Thymus (tissue), 11 donors: ENCODE measurements at regions not wholly inside any gene's neighbourhood (a gene's known extent, or its start where the extent isn't known, plus 50 kb on each side); places are given as distances from the start of the nearest gene placed in this dataset.

ENCODE experiments used
- DNase-seq, 9 donors: peaks; one replicate each; pipeline ENCODE4 v3.0.0-alpha.2; 2013; ENCODE audit warnings: low spot score in 9 of 9, low read depth in 6 of 9, missing footprints in 1 of 9
- H3K27ac ChIP-seq, 2 donors: one replicate each; pipeline ENCODE4 v1.5.1; 2013; ENCODE audit warnings: control low read depth in 1 of 2, low read depth in 1 of 2, low read length in 1 of 2, mild to moderate bottlenecking in 1 of 2, moderate library complexity in 1 of 2
- H3K27me3 ChIP-seq, 2 donors: one replicate each; pipeline ENCODE4 v1.5.1; 2013; ENCODE audit warnings: low read length in 1 of 2; ENCODE audit not compliant: control insufficient read depth in 2 of 2, insufficient read depth in 1 of 2
- H3K36me3 ChIP-seq, 2 donors: one replicate each; pipeline ENCODE4 v1.5.1; 2013; ENCODE audit warnings: low read length in 1 of 2, mild to moderate bottlenecking in 1 of 2, moderate library complexity in 1 of 2; ENCODE audit not compliant: control insufficient read depth in 2 of 2, insufficient read depth in 2 of 2
- H3K4me1 ChIP-seq, 2 donors: one replicate each; pipeline ENCODE4 v1.5.1; 2013; ENCODE audit warnings: low read length in 2 of 2; ENCODE audit not compliant: control insufficient read depth in 2 of 2, insufficient read depth in 2 of 2
- H3K4me3 ChIP-seq, 2 donors: one replicate each; pipeline ENCODE4 v1.5.1; 2013; ENCODE audit warnings: low read length in 2 of 2, control low read depth in 1 of 2, mild to moderate bottlenecking in 1 of 2
- H3K9me3 ChIP-seq, 2 donors: one replicate each; pipeline ENCODE4 v1.5.1; 2013; ENCODE audit warnings: low read length in 1 of 2, mild to moderate bottlenecking in 1 of 2; ENCODE audit not compliant: control insufficient read depth in 2 of 2, insufficient read depth in 1 of 2
- WGBS: extraction: QIAGEN DNeasy Blood & Tissue Kit; methylation state at CpG from one replicate; pipeline ENCODE4 v1.1.7; 2013; 5-methylcytosine and 5-hydroxymethylcytosine counted together
- donor health status: healthy.

DNA sequence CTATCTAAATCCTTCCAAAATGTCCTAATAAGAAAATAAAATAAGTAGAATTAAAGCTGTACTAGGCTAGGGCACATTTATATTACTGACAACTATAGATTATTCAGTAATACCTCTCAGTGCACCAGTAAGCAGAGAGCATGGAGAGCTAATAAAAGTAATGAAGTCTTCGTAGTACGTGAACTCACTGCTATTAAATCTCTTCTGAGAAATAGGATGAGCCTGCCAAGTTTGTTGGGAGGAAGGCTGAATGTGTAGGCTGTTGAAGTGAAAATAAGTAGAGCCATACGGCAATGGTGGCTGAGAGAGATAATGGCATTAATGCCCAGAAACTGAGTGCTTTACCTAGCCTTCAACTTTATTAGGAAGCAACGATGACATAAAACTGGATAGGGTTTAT is 73.9 kb upstream of the NR5A2 start:
- 99% methylated on average over 4 of the region's 4 CpGs for WGBS

DNA sequence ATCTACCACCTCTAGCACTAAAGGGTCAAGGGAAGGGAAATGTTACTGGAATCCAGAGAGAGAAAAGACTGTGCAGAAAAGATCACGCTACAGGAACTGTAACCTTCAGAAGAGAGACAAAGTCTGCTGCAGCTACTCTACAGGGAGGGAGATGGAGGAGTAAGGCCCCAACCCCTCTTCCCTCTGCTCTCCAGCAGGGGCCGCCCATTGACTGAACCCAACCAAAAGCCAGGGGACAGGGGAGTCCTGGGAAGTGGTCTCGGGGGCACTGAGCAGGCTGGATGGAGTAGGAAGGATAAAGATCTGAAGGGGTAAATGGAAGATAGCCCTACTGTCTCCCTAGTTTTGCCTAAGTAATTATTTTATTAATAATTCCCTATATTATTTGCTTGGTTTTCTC is 72.8 kb upstream of the NR5A2 start:
- no peak for DNase-seq
- no peaks in the 10 kb centered on the region for H3K4me1 ChIP-seq
- no peak overlapping the region for H3K27ac ChIP-seq
- H3K4me3 ChIP-seq, result no peak overlapping the region
- H3K36me3 ChIP-seq, result no peaks in the 10 kb centered on the region
- H3K9me3 ChIP-seq, result no peaks in the 10 kb centered on the region
- H3K27me3 ChIP-seq, result no peaks in the 10 kb centered on the region
- WGBS, result 94% methylated on average over 3 of the region's 3 CpGs

More for the DNA sequence above, 73.9 kb upstream of the NR5A2 start:
- H3K9me3 ChIP-seq, result no peaks in the 10 kb centered on the region
- H3K36me3 ChIP-seq, result no peaks in the 10 kb centered on the region
- DNase-seq, result no peak
- H3K27me3 ChIP-seq, result no peaks in the 10 kb centered on the region
- H3K4me3 ChIP-seq, result no peak overlapping the region
- H3K4me1 ChIP-seq, result peaks cover 0 to 3% of the 10 kb centered on the region in 2 donors
- H3K27ac ChIP-seq, result no peak overlapping the region

DNA sequence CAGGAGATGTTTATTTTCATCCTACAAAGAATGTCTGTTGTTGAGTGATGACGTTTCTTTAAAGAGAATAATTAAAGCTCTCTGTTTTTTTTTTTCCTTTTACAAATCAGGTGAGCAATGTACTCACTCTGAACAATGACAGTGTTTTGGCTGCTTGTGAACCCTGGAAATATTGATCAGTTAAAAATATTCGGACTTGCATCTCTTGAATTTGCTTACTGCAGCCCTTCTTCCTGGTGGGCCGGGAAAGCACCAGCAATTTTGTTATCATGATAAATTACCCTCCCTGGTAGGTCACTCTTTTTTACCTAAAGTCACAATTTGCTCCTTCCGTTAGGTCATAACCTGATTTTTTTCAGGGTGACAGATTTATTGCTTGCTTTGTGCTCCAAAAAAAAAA is 72.3 kb upstream of the NR5A2 start:
- no peaks in the 10 kb centered on the region for H3K4me1 ChIP-seq
- WGBS, result 93% methylated on average over 4 of the region's 4 CpGs
- no peak overlapping the region for H3K4me3 ChIP-seq
- no peaks in the 10 kb centered on the region for H3K9me3 ChIP-seq
- no peak for DNase-seq
- H3K27me3 ChIP-seq, result no peaks in the 10 kb centered on the region
- no peak overlapping the region for H3K27ac ChIP-seq
- H3K36me3 ChIP-seq, result no peaks in the 10 kb centered on the region

DNA sequence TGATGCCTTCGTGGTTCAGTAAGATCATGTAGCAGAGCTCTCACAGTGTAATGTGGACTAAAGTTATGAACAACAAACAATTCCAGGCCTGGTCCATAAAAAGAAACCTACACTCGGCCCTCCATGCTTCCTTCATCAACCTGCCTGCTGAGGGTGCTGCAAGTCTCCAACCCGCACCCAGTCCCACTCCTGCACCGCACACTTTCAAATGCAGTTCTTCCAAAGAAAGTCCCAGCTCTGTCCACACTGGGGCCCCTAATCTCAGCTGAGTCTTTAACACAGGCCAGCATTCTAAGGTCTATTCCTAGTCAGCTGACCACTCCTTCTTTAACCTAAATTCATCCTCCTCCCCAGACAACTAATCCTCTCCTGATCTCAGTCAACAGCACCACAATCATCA is 71.5 kb upstream of the NR5A2 start:
- DNase-seq, result no peak
- WGBS, result 96% methylated on average over 4 of the region's 4 CpGs

DNA sequence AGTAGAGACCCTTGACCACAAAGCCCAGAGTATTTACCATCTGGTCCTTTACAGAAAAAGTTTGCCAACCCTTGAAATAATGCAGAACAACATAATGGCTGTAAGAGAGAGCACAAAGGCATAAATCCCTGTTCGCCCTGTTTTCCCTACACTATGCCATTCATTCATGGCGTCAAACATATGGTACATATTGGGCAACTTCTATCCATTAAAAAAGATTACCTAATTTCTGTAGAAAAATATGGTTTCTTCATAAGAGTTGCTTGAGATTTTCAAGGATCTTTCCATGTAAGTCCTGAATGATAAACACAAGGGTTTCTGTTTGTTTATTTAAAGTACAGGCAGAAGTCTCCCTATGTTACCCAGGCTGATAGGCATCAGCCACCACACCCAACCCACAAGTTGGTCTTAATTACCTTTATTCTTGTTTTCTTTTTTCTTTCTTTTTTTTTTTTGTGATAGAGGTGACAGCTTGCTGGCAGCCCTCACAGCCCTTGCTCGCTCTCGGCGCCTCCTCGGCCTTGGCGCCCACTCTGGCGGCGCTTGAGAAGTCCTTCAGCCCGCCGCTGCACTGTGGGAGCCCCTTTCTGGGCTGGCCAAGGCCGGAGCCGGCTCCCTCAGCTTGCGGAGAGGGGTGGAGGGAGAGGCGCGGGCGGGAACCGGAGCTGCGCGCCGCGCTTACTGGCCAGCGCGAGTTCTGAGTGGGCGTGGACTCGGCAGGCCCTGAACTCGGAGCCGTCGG is 68.3 kb upstream of the NR5A2 start:
- no peaks in the 10 kb centered on the region for H3K9me3 ChIP-seq
- H3K4me1 ChIP-seq, result no peaks in the 10 kb centered on the region
- no peak overlapping the region for H3K27ac ChIP-seq
- no peaks in the 10 kb centered on the region for H3K27me3 ChIP-seq
- H3K36me3 ChIP-seq, result no peaks in the 10 kb centered on the region
- no peak for DNase-seq
- 98% methylated on average over 29 of the region's 29 CpGs for WGBS
- H3K4me3 ChIP-seq, result no peak overlapping the region

More for the DNA sequence above, 71.5 kb upstream of the NR5A2 start:
- no peaks in the 10 kb centered on the region for H3K4me1 ChIP-seq
- no peaks in the 10 kb centered on the region for H3K36me3 ChIP-seq
- no peak overlapping the region for H3K4me3 ChIP-seq
- no peaks in the 10 kb centered on the region for H3K27me3 ChIP-seq
- H3K9me3 ChIP-seq, result no peaks in the 10 kb centered on the region
- H3K27ac ChIP-seq, result no peak overlapping the region

DNA sequence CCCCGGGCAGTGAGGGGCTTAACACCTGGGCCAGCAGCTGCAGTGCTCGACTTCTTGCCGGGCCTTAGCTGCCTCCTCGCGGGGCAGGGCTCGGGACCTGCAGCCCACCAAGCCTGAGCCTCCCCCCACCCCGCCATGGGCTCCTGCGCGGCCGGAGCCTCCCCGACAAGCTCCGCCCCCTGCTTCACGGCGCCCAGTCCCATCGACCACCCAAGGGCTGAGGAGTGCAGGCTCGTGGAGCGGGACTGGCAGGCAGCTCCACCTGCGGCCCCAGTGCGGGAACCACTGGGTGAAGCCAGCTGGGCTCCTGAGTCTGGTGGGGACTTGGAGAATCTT is 67.8 kb upstream of the NR5A2 start:
- no peaks in the 10 kb centered on the region for H3K36me3 ChIP-seq
- DNase-seq, result no peak
- H3K27ac ChIP-seq, result no peak overlapping the region
- no peaks in the 10 kb centered on the region for H3K9me3 ChIP-seq
- no peak overlapping the region for H3K4me3 ChIP-seq
- H3K27me3 ChIP-seq, result no peaks in the 10 kb centered on the region
- WGBS, result 97% methylated on average over 19 of the region's 19 CpGs
- no peaks in the 10 kb centered on the region for H3K4me1 ChIP-seq

DNA sequence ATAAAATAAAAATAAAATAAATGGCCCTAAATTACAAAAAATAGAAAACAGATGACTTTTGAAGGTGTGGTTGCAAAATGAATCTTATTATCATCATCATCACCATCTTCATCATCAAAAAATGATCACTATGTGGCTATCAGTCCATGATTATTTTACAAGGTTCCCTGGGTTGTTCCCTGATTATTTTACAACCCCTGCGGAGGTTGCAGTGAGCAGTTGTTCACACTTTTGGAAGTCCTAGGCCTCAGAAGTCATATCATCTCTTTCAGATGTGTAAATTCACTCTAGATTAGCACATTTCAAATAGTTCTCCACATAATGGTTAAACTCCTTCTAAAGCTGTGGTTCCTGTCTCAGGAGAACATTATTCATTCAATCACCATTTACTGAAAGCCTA is 57.4 kb upstream of the NR5A2 start:
- Histone ChIP-seq H3K4me3 (no peak overlapping the region), H3K4me1 (no peaks in the 10 kb centered on the region), H3K36me3 (no peaks in the 10 kb centered on the region), H3K9me3 (no peaks in the 10 kb centered on the region), H3K27me3 (no peaks in the 10 kb centered on the region), H3K27ac (no peak overlapping the region)
- DNase-seq, result no peak
- 98% methylated on average over 1 of the region's 1 CpG for WGBS

DNA sequence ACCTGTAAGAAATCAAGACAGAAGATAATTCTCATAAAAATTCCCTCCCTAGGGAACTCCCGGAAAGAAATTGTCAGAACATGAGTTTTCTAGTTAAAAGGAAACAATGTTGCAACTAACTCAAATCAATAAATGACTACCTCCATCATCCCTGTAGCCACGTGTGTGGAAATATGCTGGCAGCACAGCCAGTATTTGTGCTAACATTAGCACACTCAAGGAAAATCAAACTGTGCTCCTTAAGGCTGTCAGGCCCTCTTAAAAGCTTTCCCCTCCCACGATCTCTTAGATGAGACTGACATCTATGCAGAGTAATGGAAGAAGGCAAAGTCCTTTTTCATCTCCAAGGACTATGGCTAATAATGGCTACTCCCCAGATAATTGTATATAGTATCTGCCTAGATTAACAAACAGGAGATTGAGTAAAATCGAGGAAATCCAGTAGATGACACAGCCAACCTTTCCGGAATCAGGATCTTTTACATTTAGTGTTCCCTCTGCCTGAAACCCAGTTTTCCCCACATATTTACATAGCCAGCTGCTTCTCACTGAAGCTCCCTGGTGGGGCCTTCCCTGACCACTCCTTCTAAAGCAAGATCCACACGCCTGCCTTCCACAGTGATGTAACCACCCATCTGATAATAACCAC is 50.9 kb upstream of the NR5A2 start:
- Histone ChIP-seq H3K9me3 (no peaks in the 10 kb centered on the region), H3K4me3 (no peak overlapping the region), H3K36me3 (no peaks in the 10 kb centered on the region), H3K27ac (no peak overlapping the region), H3K27me3 (no peaks in the 10 kb centered on the region), H3K4me1 (peaks cover 0 to 3% of the 10 kb centered on the region in 2 donors)
- WGBS, result 94% methylated on average over 6 of the region's 6 CpGs
- no peak for DNase-seq
